Heart left ventricle (tissue), 13 donors: ENCODE measurements at regions not wholly inside any gene's neighbourhood (a gene's known extent, or its start where the extent isn't known, plus 50 kb on each side); places are given as distances from the start of the nearest gene placed in this dataset.

ENCODE experiments used
- POLR2A ChIP-seq, 2 donors: fragments of 450-650 bp; IDR thresholded peaks; one replicate each; pipeline ENCODE4 v1.6.1; 2017; ENCODE audit warnings: antibody characterized with exemption in 2 of 2, mild to moderate bottlenecking in 2 of 2, moderate library complexity in 2 of 2
- TF ChIP-seq, protein P1 (sequence below), 12 donors: fragments of 200-600 bp; sonication (generic) in 4 of 12; IDR thresholded peaks; one replicate each; pipeline versions ENCODE4 v1.5.0 to v1.8.0; 2018 to 2022; ENCODE audit warnings: antibody characterized with exemption in 12 of 12, mild to moderate bottlenecking in 5 of 12
- donor health status: ischemic (EF 13 %, LVEDD 7.1; RV severe dilation, severe dysfunction).
- donor health status: DM: no; HTN: yes; CAD: no.
- donor health status: DM: no; HTN: no; CAD: no.
- donor health status: ischemic (EF 25% LVEDD 6.9; RV normal size, moderate dysfunction).
- donor health status: ischemic (EF 25% LVEDD 5.7; RV mildly dilated, moderate dysfunction).
- donor health status: ischemic (EF 35%, LVEDD 5.7; RV mildly dilated, moderate dysfunction).
- donor health status: nonischemic (EF 11% LVEDD 7.7; RV severe dilation, severe dysfunction).
- donor health status: DM: yes; HTN: yes; CAD: no.
- donor health status: PGD.
- donor health status: ischemic (EF 29% LVEDD 5.4; RV normal size, mild dysfunction).
- donor health status: nonischemic (EF 23%, LVEDD 6.1; RV moderate dilation, normal function).

DNA sequence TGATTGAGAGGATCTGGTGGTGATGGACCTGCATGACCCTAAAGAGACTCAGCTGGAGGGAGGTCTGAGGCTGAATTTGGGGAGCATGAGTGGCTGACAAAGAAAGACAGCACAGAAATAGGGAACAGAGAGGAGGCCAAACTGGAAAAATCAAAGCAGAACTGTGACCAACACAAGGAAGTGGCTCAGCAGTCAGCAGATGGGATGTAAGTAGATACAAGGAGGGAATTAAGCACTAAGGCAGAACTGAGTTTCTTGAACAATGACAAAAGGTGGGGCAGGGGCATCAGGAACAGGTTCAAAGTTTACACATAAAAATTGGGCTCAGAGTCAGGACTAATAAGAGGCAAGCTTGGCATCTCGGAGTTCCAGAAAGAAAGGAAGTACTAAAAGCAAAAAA lies 144.3 kb upstream of the KLF3 start:
- TF ChIP-seq, protein P1, sequence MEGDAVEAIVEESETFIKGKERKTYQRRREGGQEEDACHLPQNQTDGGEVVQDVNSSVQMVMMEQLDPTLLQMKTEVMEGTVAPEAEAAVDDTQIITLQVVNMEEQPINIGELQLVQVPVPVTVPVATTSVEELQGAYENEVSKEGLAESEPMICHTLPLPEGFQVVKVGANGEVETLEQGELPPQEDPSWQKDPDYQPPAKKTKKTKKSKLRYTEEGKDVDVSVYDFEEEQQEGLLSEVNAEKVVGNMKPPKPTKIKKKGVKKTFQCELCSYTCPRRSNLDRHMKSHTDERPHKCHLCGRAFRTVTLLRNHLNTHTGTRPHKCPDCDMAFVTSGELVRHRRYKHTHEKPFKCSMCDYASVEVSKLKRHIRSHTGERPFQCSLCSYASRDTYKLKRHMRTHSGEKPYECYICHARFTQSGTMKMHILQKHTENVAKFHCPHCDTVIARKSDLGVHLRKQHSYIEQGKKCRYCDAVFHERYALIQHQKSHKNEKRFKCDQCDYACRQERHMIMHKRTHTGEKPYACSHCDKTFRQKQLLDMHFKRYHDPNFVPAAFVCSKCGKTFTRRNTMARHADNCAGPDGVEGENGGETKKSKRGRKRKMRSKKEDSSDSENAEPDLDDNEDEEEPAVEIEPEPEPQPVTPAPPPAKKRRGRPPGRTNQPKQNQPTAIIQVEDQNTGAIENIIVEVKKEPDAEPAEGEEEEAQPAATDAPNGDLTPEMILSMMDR (IDR thresholded peaks at IDR 0.05) = no peak
- no peak for TF ChIP-seq POLR2A (IDR thresholded peaks at IDR 0.05)
